ENCODE measurements at regions not wholly inside any gene's neighbourhood (a gene's known extent, or its start where the extent isn't known, plus 50 kb on each side); places are given as distances from the start of the nearest gene placed in this dataset.

DNA sequence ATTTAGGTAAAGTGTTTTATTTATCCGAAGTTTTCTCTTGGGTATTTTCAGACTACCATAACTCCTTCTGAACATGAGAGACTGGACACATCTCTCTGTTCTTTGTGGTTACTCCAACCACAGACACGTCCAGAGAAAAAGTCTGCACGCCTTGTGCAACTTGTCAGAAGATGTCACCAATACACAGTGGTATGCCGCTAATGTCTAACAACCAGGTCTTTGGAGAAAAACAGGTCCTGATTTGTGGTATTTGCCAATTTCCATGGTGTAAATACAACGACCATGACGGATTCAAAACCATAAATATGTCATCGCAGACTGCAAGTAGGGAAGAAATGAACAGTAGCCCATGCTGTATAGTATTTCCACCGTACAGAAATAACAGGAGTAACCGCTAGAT lies 620.6 kb upstream of the ID2 start:
- Histone ChIP-seq H3F3A (ENCODE audit: insufficient read depth, low read length) (no peaks in the 10 kb centered on the region), H3K27me3 (replicated peaks; ENCODE audit: insufficient read depth, low read length) (no peaks in the 10 kb centered on the region), H2AFZ (ENCODE audit: low read length) (no peak overlapping the region), H3K4me1 (ENCODE audit: low read length) (no peaks in the 10 kb centered on the region), H3K9me3 (replicated peaks; ENCODE audit: insufficient read depth, low read length) (no peaks in the 10 kb centered on the region), H3K9ac (ENCODE audit: low read length) (no peak overlapping the region), H3K27ac (ENCODE audit: low read length) (no peak overlapping the region), H4K20me1 (ENCODE audit: insufficient read depth, low read length) (no peaks in the 10 kb centered on the region), H3K79me2 (ENCODE audit: low read length) (no peaks in the 10 kb centered on the region), H3K4me2 (ENCODE audit: low read depth, low read length) (no peak overlapping the region), H3K4me3 (ENCODE audit: low read length) (no peak overlapping the region), H3K9me2 (replicated peaks; ENCODE audit: insufficient read depth, low read length) (no peaks in the 10 kb centered on the region), H3K36me3 (replicated peaks; ENCODE audit: insufficient read depth, low read length) (no peaks in the 10 kb centered on the region)
- TF ChIP-seq EZH2phosphoT487 (IDR thresholded peaks at IDR 0.05; ENCODE audit: low read length) (no peak), EZH2 (optimal IDR thresholded peaks at IDR 0.05; ENCODE audit: low read depth, low read length) (no peak)
- TF ChIP-seq, protein P1, sequence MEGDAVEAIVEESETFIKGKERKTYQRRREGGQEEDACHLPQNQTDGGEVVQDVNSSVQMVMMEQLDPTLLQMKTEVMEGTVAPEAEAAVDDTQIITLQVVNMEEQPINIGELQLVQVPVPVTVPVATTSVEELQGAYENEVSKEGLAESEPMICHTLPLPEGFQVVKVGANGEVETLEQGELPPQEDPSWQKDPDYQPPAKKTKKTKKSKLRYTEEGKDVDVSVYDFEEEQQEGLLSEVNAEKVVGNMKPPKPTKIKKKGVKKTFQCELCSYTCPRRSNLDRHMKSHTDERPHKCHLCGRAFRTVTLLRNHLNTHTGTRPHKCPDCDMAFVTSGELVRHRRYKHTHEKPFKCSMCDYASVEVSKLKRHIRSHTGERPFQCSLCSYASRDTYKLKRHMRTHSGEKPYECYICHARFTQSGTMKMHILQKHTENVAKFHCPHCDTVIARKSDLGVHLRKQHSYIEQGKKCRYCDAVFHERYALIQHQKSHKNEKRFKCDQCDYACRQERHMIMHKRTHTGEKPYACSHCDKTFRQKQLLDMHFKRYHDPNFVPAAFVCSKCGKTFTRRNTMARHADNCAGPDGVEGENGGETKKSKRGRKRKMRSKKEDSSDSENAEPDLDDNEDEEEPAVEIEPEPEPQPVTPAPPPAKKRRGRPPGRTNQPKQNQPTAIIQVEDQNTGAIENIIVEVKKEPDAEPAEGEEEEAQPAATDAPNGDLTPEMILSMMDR (IDR thresholded peaks at IDR 0.05; ENCODE audit: low read length): no peak
- no peak for DNase-seq

DNA sequence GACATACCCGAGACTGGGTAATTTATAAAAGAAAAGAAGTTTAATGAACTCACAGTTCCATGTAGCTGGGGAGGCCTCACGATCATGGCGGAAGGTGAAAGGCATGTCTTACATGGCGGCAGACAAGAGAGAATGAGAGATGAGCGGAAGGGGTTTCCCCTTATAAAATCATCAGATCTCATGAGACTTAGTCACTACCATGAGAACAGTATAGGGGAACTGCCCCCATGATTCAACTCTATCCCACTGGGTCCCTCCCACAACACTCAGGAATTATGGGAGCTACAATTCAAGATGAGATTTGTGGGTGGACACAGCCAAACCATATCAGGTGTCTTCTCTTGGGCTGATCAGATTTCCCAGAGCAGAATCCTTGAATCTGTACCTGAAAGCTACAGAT lies 617.3 kb upstream of the ID2 start:
- no peak for DNase-seq
- no peaks in the 10 kb centered on the region for H3K27me3 ChIP-seq (replicated peaks; ENCODE audit: insufficient read depth, low read length)
- no peaks in the 10 kb centered on the region for H4K20me1 ChIP-seq (ENCODE audit: insufficient read depth, low read length)
- no peak overlapping the region for H3K27ac ChIP-seq (ENCODE audit: low read length)
- no peaks in the 10 kb centered on the region for H3K36me3 ChIP-seq (replicated peaks; ENCODE audit: insufficient read depth, low read length)
- TF ChIP-seq EZH2phosphoT487 (IDR thresholded peaks at IDR 0.05; ENCODE audit: low read length) (no peak), EZH2 (optimal IDR thresholded peaks at IDR 0.05; ENCODE audit: low read depth, low read length) (no peak)
- TF ChIP-seq, protein P1 (IDR thresholded peaks at IDR 0.05; ENCODE audit: low read length): no peak
- H3K9me2 ChIP-seq (replicated peaks; ENCODE audit: insufficient read depth, low read length): no peaks in the 10 kb centered on the region
- no peaks in the 10 kb centered on the region for H3K4me1 ChIP-seq (ENCODE audit: low read length)
- H3K4me2 ChIP-seq (ENCODE audit: low read depth, low read length): no peak overlapping the region
- no peak overlapping the region for H3K4me3 ChIP-seq (ENCODE audit: low read length)
- no peak overlapping the region for H3K9ac ChIP-seq (ENCODE audit: low read length)
- H3K79me2 ChIP-seq (ENCODE audit: low read length): no peaks in the 10 kb centered on the region
- H3F3A ChIP-seq (ENCODE audit: insufficient read depth, low read length): no peaks in the 10 kb centered on the region
- no peak overlapping the region for H2AFZ ChIP-seq (ENCODE audit: low read length)
- no peaks in the 10 kb centered on the region for H3K9me3 ChIP-seq (replicated peaks; ENCODE audit: insufficient read depth, low read length)

DNA sequence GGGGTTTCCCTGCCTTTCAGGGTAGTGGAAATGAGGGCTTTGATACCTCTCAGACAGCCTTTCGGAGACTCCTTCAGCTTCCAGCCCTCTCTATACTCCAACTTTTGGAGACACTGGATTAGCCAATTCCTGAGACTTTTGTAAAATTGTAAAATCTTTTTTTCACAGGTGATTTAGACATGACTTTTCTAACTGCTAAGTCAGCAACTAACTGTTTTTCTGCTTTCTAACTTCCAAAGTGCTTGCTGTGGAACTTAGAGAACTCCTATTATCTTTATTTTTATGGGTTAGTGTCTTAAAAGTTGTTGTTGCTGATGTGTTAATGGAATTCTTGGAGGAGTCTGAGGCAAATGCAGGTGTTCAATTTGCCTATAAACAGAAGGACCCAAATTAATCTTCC lies 616.7 kb upstream of the ID2 start:
- Histone ChIP-seq H4K20me1 (ENCODE audit: insufficient read depth, low read length) (no peaks in the 10 kb centered on the region), H3K4me2 (ENCODE audit: low read depth, low read length) (no peak overlapping the region), H3K9me3 (replicated peaks; ENCODE audit: insufficient read depth, low read length) (no peaks in the 10 kb centered on the region), H3K9me2 (replicated peaks; ENCODE audit: insufficient read depth, low read length) (no peaks in the 10 kb centered on the region), H3K4me3 (ENCODE audit: low read length) (no peak overlapping the region), H3K27me3 (replicated peaks; ENCODE audit: insufficient read depth, low read length) (no peaks in the 10 kb centered on the region), H3F3A (ENCODE audit: insufficient read depth, low read length) (no peaks in the 10 kb centered on the region), H2AFZ (ENCODE audit: low read length) (no peak overlapping the region), H3K36me3 (replicated peaks; ENCODE audit: insufficient read depth, low read length) (no peaks in the 10 kb centered on the region), H3K27ac (ENCODE audit: low read length) (no peak overlapping the region), H3K4me1 (ENCODE audit: low read length) (no peaks in the 10 kb centered on the region), H3K79me2 (ENCODE audit: low read length) (no peaks in the 10 kb centered on the region), H3K9ac (ENCODE audit: low read length) (no peak overlapping the region)
- DNase-seq: no peak
- no peak for TF ChIP-seq EZH2 (optimal IDR thresholded peaks at IDR 0.05; ENCODE audit: low read depth, low read length)

DNA sequence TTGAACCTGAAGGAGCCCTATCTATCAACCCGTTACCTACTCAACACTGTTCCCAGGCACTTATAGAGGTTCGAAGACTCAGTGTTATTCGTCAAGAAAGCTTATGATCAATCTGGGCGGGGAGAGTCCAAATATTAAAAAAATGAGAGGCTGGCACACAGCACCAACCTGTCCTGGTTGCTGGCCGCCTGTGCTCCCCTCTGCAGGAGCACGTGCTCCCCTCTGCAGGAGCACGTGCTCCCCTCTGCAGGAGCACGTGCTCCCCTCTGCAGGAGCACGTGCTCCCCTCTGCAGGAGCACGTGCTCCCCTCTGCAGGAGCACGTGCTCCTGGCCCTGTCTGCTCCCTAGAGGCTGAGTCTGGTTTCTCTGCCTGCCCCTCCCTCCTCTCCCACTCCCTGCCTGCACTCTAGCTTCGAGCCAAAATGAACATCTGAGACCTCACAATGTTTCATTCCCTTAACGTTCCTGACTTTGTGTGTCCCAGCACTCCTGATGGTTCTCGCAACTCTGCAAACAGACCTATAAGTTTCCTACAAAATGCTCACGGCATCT lies 614.0 kb upstream of the ID2 start:
- H4K20me1 ChIP-seq (ENCODE audit: insufficient read depth, low read length): no peaks in the 10 kb centered on the region
- H3K27ac ChIP-seq (ENCODE audit: low read length): no peak overlapping the region
- no peak overlapping the region for H3K4me3 ChIP-seq (ENCODE audit: low read length)
- H3K9me2 ChIP-seq (replicated peaks; ENCODE audit: insufficient read depth, low read length): no peaks in the 10 kb centered on the region
- H3F3A ChIP-seq (ENCODE audit: insufficient read depth, low read length): no peaks in the 10 kb centered on the region
- no peak overlapping the region for H3K9ac ChIP-seq (ENCODE audit: low read length)
- no peaks in the 10 kb centered on the region for H3K36me3 ChIP-seq (replicated peaks; ENCODE audit: insufficient read depth, low read length)
- no peaks in the 10 kb centered on the region for H3K27me3 ChIP-seq (replicated peaks; ENCODE audit: insufficient read depth, low read length)
- no peaks in the 10 kb centered on the region for H3K9me3 ChIP-seq (replicated peaks; ENCODE audit: insufficient read depth, low read length)
- no peak overlapping the region for H3K4me2 ChIP-seq (ENCODE audit: low read depth, low read length)
- no peak for DNase-seq
- no peaks in the 10 kb centered on the region for H3K79me2 ChIP-seq (ENCODE audit: low read length)
- TF ChIP-seq, protein P1 (IDR thresholded peaks at IDR 0.05; ENCODE audit: low read length): no peak
- TF ChIP-seq EZH2phosphoT487 (IDR thresholded peaks at IDR 0.05; ENCODE audit: low read length) (no peak), EZH2 (optimal IDR thresholded peaks at IDR 0.05; ENCODE audit: low read depth, low read length) (no peak)
- no peak overlapping the region for H2AFZ ChIP-seq (ENCODE audit: low read length)
- H3K4me1 ChIP-seq (ENCODE audit: low read length): no peaks in the 10 kb centered on the region
